ENCODE measurements at regions not wholly inside any gene's neighbourhood (a gene's known extent, or its start where the extent isn't known, plus 50 kb on each side); places are given as distances from the start of the nearest gene placed in this dataset.
"Not testable (repeated sequence)": the region's sequence is repeated elsewhere in the genome, so short reads cannot be mapped to it uniquely, and the experiment has no call there.

- intact Hi-C loops (cut with micrococcal nuclease): no loop called here
Measured at GRCh38 chr14:51342226-51342625, 102.2 kb downstream of the TMX1 start.

- intact Hi-C loops (cut with micrococcal nuclease): no loop called here
Measured at GRCh38 chr14:51351997-51352396, 112.0 kb downstream of the TMX1 start.

- intact Hi-C loops (cut with micrococcal nuclease): no loop called here
Measured at GRCh38 chr14:51353901-51354300, 113.9 kb downstream of the TMX1 start.

- intact Hi-C loops (cut with micrococcal nuclease): no loop called here
Measured at GRCh38 chr14:51354846-51355245, 114.8 kb downstream of the TMX1 start.

- intact Hi-C loops (cut with micrococcal nuclease): no loop called here
Measured at GRCh38 chr14:51356381-51356780, 116.3 kb downstream of the TMX1 start.

- intact Hi-C loops (cut with micrococcal nuclease): no loop called here
Measured at GRCh38 chr14:51357250-51357649, 117.2 kb downstream of the TMX1 start.

GRCh38 chr14:51360592-51360991, 120.5 kb downstream of the TMX1 start:
- intact Hi-C loops (cut with micrococcal nuclease): no loop called here

GRCh38 chr14:51365241-51365965, 125.4 kb downstream of the TMX1 start:
- intact Hi-C loops (cut with micrococcal nuclease): no loop called here

GRCh38 chr14:51366460-51366859, 126.4 kb downstream of the TMX1 start:
- intact Hi-C loops (cut with micrococcal nuclease): not testable (repeated sequence)

- intact Hi-C loops (cut with micrococcal nuclease): not testable (repeated sequence)
Measured at GRCh38 chr14:51366866-51367599, 127.0 kb downstream of the TMX1 start.

- intact Hi-C loops (cut with micrococcal nuclease): no loop called here
Measured at GRCh38 chr14:51367600-51367931, 127.5 kb downstream of the TMX1 start.

- intact Hi-C loops (cut with micrococcal nuclease): loop anchor here (1.0 kb wide), 1 partner anchor 412 kb away; no protein-coding TSS in a partner anchor
Measured at GRCh38 chr14:51368721-51369163, 128.7 kb downstream of the TMX1 start.

- intact Hi-C loops (cut with micrococcal nuclease): loop anchor here (1.0 kb wide), 1 partner anchor 410 kb away; no protein-coding TSS in a partner anchor
Measured at GRCh38 chr14:51369814-51370213, 129.8 kb downstream of the TMX1 start.

GRCh38 chr14:51370758-51371386, 130.8 kb downstream of the TMX1 start:
- intact Hi-C loops (cut with micrococcal nuclease): no loop called here

- intact Hi-C loops (cut with micrococcal nuclease): not testable (repeated sequence)
Measured at GRCh38 chr14:51377186-51377585, 137.1 kb downstream of the TMX1 start.

- intact Hi-C loops (cut with micrococcal nuclease): no loop called here
Measured at GRCh38 chr14:51382506-51382905, 142.5 kb downstream of the TMX1 start.

GRCh38 chr14:51386411-51386810, 146.4 kb downstream of the TMX1 start:
- intact Hi-C loops (cut with micrococcal nuclease): no loop called here

GRCh38 chr14:51386983-51387735, 147.1 kb downstream of the TMX1 start:
- intact Hi-C loops (cut with micrococcal nuclease): no loop called here

GRCh38 chr14:51392416-51392815, 152.4 kb downstream of the TMX1 start:
- intact Hi-C loops (cut with micrococcal nuclease): no loop called here

- intact Hi-C loops (cut with micrococcal nuclease): no loop called here
Measured at GRCh38 chr14:51394384-51394783, 154.3 kb downstream of the TMX1 start.

GRCh38 chr14:51394804-51395203, 154.8 kb downstream of the TMX1 start:
- intact Hi-C loops (cut with micrococcal nuclease): no loop called here
